Calu3 (cell line): ENCODE measurements at regions not wholly inside any gene's neighbourhood (a gene's known extent, or its start where the extent isn't known, plus 50 kb on each side); places are given as distances from the start of the nearest gene placed in this dataset.

Experiments
- BruUV-seq: library from RNA; stranded (reverse); fragments of 400-500 nt; replicated peaks from 2 replicates; lab custom pipeline; 2021; lab: Mats Ljungman, UMichigan
- CTCF ChIA-PET: fragments of 300-600 bp; sonication (Branson Sonifier 250); formaldehyde crosslinking; loops from one replicate; lab custom pipeline; 2022; ENCODE audit warnings: antibody characterized with exemption; lab: Charles Lee
- DNase-seq: peaks from one replicate; pipeline ENCODE4 v3.0.0; 2022
- H3K27ac Mint-ChIP-seq: one replicate; pipeline ENCODE4 v1.8.0; 2022; ENCODE audit warnings: mixed read lengths; ENCODE audit not compliant: unreplicated experiment
- H3K27me3 Mint-ChIP-seq: one replicate; pipeline ENCODE4 v1.8.0; 2022; ENCODE audit warnings: mixed read lengths; ENCODE audit not compliant: unreplicated experiment
- H3K36me3 Mint-ChIP-seq: one replicate; pipeline ENCODE4 v1.8.0; 2022; ENCODE audit warnings: mild to moderate bottlenecking, moderate library complexity, mixed read lengths; ENCODE audit not compliant: insufficient read depth, unreplicated experiment
- H3K4me1 Mint-ChIP-seq: one replicate; pipeline ENCODE4 v1.8.0; 2022; ENCODE audit warnings: mild to moderate bottlenecking, low read depth, mixed read lengths; ENCODE audit not compliant: unreplicated experiment
- H3K4me3 Mint-ChIP-seq: one replicate; pipeline ENCODE4 v1.8.0; 2022; ENCODE audit warnings: mild to moderate bottlenecking, low read depth, moderate library complexity, mixed read lengths; ENCODE audit not compliant: unreplicated experiment
- H3K9me3 Mint-ChIP-seq: one replicate; pipeline ENCODE4 v1.8.0; 2022; ENCODE audit warnings: low read depth, mixed read lengths; ENCODE audit not compliant: unreplicated experiment
- CTCF ChIP-seq: fragments of 200-600 bp; IDR thresholded peaks from one replicate; pipeline ENCODE4 v1.8.0; 2022; ENCODE audit warnings: antibody characterized with exemption; ENCODE audit not compliant: unreplicated experiment
- intact Hi-C: fragments of 100-400 bp; cut with micrococcal nuclease; formaldehyde crosslinking; loops from one replicate; pipeline ENCODE4 v1.10.0; 2022; ENCODE audit not compliant: unreplicated experiment

GRCh38 chr19:31517224-31518180 lies 168.3 kb upstream of the TSHZ3 start:
- H3K4me3 Mint-ChIP-seq: no peak overlapping the region
- peaks cover 12% of the 10 kb centered on the region for H3K9me3 Mint-ChIP-seq
- no peak overlapping the region for H3K27ac Mint-ChIP-seq
- CTCF ChIA-PET: no interaction called here
- no peaks in the 10 kb centered on the region for H3K27me3 Mint-ChIP-seq
- no peak for DNase-seq
- no TSS peak for BruUV-seq
- H3K36me3 Mint-ChIP-seq: no peaks in the 10 kb centered on the region
- H3K4me1 Mint-ChIP-seq: no peaks in the 10 kb centered on the region
- no peak for TF ChIP-seq CTCF
- intact Hi-C loops: no loop called here

- DNase-seq: no peak
- Mint-ChIP-seq H3K27me3 (no peaks in the 10 kb centered on the region), H3K9me3 (peaks cover 10% of the 10 kb centered on the region), H3K4me1 (no peaks in the 10 kb centered on the region), H3K27ac (no peak overlapping the region), H3K36me3 (no peaks in the 10 kb centered on the region), H3K4me3 (no peak overlapping the region)
- intact Hi-C loops: no loop called here
- no peak for TF ChIP-seq CTCF
- no TSS peak for BruUV-seq
- CTCF ChIA-PET: no interaction called here
Observed at GRCh38 chr19:31518216-31519020, 169.2 kb upstream of the TSHZ3 start.

GRCh38 chr19:31519256-31519655 lies 170.0 kb upstream of the TSHZ3 start:
- Mint-ChIP-seq H3K36me3 (no peaks in the 10 kb centered on the region), H3K27ac (no peak overlapping the region), H3K4me3 (no peak overlapping the region), H3K27me3 (no peaks in the 10 kb centered on the region), H3K9me3 (peaks cover 10% of the 10 kb centered on the region), H3K4me1 (no peaks in the 10 kb centered on the region)
- no peak for DNase-seq
- intact Hi-C loops: no loop called here
- CTCF ChIA-PET: no interaction called here
- TF ChIP-seq CTCF: no peak
- no TSS peak for BruUV-seq

GRCh38 chr19:31519908-31520307 lies 170.7 kb upstream of the TSHZ3 start:
- no TSS peak for BruUV-seq
- no peak for DNase-seq
- CTCF ChIA-PET: no interaction called here
- H3K4me1 Mint-ChIP-seq: no peaks in the 10 kb centered on the region
- no peak overlapping the region for H3K4me3 Mint-ChIP-seq
- no peaks in the 10 kb centered on the region for H3K27me3 Mint-ChIP-seq
- H3K36me3 Mint-ChIP-seq: no peaks in the 10 kb centered on the region
- TF ChIP-seq CTCF: no peak
- H3K9me3 Mint-ChIP-seq: peaks cover 6% of the 10 kb centered on the region
- H3K27ac Mint-ChIP-seq: no peak overlapping the region
- intact Hi-C loops: no loop called here
